Choroid plexus epithelial cell (primary cell): ENCODE measurements at regions not wholly inside any gene's neighbourhood (a gene's known extent, or its start where the extent isn't known, plus 50 kb on each side); places are given as distances from the start of the nearest gene placed in this dataset.

ENCODE experiments used
- DNase-seq: peaks from one replicate; pipeline ENCODE4 v3.0.0-alpha.2; 2010; ENCODE audit warnings: low read depth
- H3K4me3 ChIP-seq: 2 replicates; pipeline ENCODE4 v1.5.1; 2011; ENCODE audit warnings: low read depth, mild to moderate bottlenecking, control low read depth, low read length, moderate library complexity
- TF ChIP-seq, protein P1 (sequence below): conservative IDR thresholded peaks from 2 replicates; pipeline ENCODE4 v1.5.1; 2011; ENCODE audit warnings: low read depth, mild to moderate bottlenecking, control low read depth, inconsistent platforms, low read length, moderate library complexity

DNA sequence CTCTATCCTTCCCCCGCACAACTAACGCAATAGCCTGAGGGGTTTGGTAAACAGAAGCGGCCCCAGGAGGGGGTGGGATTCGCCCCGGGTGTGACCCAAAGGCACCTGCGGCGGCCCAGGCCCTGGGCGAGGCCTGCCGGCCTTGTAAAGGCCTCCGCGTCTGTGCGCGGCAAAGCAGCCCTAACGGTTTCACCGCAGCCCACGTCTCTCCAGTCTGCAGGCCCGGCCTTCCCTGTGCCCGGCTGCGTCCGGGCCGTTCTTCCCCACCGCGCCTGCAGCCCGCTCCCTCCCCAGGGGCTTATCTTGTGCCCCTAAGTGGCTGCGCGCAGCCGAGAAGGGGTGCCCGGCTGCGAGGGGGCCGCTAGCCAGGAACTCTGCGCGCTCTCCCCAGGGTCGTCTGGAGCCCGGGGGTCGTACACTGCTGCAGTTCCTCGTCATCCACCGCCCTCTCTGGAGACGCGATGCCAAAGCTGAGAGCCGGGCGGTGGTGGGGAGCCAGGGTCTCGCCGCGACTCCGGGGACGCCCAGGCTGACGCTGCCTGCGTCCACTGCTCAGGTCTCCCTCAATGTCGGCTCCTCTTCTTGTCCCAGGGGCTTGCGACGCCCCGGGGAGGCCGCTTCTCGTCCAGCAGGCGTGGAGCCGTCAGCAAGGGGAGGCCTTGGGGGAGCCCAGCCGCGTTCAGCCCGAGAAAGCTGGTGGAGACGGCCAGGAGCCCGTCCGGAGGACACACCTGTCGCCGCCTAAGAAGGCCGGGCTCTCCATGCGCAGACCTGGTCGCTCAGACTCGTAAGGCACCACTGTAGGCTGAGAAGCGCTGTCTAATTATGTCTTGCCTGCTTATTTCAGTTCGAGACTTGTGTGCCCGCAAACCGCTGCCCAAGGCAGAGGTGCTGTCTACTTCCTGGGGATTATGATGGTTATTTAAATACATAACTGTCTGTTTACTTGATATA is 132.3 kb downstream of the SPAG6 start:
- no peak overlapping the region for H3K4me3 ChIP-seq
- DNase-seq, result no peak
- TF ChIP-seq, protein P1, sequence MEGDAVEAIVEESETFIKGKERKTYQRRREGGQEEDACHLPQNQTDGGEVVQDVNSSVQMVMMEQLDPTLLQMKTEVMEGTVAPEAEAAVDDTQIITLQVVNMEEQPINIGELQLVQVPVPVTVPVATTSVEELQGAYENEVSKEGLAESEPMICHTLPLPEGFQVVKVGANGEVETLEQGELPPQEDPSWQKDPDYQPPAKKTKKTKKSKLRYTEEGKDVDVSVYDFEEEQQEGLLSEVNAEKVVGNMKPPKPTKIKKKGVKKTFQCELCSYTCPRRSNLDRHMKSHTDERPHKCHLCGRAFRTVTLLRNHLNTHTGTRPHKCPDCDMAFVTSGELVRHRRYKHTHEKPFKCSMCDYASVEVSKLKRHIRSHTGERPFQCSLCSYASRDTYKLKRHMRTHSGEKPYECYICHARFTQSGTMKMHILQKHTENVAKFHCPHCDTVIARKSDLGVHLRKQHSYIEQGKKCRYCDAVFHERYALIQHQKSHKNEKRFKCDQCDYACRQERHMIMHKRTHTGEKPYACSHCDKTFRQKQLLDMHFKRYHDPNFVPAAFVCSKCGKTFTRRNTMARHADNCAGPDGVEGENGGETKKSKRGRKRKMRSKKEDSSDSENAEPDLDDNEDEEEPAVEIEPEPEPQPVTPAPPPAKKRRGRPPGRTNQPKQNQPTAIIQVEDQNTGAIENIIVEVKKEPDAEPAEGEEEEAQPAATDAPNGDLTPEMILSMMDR, result no peak

DNA sequence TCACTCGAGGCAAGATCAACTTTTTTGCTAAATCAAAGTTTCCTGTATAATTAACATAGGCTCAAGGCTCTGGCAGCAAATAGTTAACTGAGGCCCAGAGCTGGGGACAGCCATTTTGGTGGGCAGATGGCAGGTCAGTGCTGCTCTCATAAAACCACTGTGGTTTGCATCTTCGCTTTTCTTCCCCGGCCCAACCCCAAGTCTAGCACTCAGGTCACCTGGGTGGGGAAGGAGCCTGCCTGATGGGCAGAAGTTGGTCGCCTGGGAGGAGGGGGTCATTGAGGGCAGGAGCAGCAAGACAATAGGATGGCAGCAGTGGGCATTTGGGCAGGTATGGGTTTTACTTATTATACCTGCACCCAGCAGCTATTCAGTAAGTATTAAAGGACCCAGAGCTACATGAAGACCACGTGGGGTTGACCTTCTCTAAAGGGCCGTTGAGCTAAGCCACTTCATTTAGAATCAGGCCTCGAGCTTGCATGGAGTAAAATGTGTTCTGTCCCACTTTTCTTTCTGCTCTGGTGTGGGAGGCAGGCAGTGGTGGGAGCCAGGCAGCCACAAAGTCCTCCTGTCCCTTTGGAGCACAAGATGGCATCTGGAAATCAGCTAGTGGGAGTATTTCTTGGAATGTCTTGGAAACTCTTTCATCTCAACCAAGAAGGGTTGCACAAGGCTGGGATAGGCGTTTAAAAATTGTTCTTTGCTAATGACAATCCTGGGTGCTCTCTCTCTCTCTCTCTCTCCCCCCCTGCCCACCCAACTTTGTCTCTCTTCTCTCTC is 133.4 kb downstream of the SPAG6 start:
- TF ChIP-seq, protein P1, result no peak
- no peak overlapping the region for H3K4me3 ChIP-seq
- DNase-seq, result no peak

DNA sequence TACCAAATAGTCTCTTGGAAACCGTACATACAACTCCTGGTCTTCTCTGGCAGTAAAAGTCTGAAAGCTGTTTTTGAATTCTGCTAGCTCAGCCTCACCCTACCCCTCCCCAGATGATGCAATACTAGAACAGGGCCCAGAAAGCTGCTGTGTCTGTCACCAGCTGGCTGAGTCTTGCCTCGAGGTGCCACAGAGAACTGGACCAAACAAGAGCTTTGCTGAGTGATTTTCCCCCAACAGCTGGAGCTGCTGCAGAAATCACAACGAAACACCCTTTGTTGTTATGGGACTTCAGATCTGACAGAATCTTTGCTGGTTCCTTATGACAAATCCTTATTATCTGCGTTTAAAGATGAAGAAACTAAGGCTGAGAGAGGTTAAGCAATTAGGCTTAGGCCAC is 134.1 kb downstream of the SPAG6 start:
- H3K4me3 ChIP-seq, result no peak overlapping the region
- no peak for DNase-seq
- TF ChIP-seq, protein P1, result no peak

DNA sequence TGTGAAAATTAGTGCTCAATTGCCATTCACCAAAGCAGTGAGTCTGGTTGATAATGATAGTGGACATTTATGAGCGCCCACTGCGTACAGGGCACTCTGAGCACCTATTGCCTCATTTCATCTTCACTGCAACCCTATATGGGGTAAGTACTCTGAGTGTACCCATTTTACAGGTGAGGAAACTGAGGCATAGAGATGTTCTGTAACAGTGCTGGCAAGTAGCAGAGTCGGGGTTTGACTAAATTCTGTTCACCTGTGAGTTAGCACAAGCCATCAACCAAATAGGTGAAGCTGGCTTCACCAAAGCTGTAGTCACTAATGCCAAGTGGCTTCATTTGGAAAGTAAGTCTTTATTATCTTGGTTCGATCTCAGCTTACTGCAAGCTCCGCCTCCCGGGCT is 135.8 kb downstream of the SPAG6 start:
- DNase-seq, result no peak
- TF ChIP-seq, protein P1, result no peak
- H3K4me3 ChIP-seq, result no peak overlapping the region

DNA sequence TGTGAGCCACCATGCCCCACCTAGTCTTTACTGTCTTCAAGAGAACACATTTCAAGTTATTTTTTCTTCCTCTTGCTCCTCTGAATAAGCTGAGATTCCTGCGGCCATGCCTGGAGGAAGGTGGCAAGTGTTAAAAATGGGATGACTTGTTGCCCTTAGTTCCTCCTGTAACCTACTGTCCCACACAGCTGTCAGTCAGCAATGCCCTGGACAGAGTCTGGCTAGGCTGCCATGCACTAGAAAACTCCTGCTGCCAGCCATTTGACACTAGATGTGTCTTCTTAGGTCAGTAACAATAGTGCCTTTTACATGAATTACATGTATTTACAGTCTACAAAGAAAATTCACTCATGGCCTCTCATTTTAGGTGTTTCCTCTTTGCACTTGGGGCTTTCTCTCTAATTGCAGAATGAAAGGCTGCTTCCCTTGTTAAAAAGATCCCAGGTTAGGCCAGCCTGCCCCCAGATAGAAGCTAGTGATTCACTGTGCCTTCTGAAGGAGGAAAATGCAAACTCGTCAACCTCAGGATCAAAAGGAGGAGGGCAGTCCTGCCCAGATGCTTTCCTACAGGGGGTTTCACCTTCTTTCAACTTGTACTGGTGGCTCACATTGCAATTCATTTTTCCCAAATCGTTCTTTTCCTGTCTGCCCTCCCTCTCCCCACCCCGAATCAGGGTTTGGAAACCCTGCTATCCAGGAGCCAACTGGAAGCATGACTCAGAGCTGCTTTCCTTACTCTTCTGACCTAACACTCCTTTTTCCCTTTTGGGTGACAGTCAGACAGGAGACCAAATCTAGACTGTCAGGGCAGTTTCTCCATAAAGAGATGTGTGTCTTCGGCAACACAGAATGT is 136.6 kb downstream of the SPAG6 start:
- H3K4me3 ChIP-seq, result no peak overlapping the region
- TF ChIP-seq, protein P1, result no peak
- no peak for DNase-seq

DNA sequence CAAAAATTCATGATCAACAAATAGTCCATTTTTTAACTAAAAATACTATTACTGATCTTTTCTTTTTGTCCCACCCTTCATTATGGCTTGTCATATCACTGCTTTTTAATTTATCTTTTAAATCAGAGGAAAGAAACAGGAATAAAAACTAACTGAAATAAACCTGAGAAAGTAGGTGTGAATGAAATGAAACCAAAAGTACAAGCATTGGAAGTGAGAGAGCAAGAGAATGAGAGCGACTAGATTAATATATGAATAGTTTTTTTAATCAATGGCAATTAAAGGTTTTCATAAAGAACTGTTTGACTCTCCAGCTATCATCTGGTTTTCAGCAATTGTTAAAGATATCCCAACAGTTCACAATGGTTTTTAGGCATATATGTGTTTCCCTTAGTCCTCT is 137.8 kb downstream of the SPAG6 start:
- H3K4me3 ChIP-seq, result no peak overlapping the region
- TF ChIP-seq, protein P1, result no peak
- DNase-seq, result no peak
